ENCODE measurements at regions not wholly inside any gene's neighbourhood (a gene's known extent, or its start where the extent isn't known, plus 50 kb on each side); places are given as distances from the start of the nearest gene placed in this dataset.

- Histone ChIP-seq H3K27me3 (ENCODE audit: control insufficient read depth, insufficient read depth) (no peaks in the 10 kb centered on the region), H3K4me3 (ENCODE audit: low read length) (no peak overlapping the region), H3K9me3 (ENCODE audit: control insufficient read depth, low read length) (no peaks in the 10 kb centered on the region), H3K27ac (ENCODE audit: low read length) (no peak overlapping the region), H3K4me1 (ENCODE audit: control insufficient read depth, insufficient read depth, low read length) (no peaks in the 10 kb centered on the region)
- no peak for ATAC-seq
- no peak for DNase-seq
- 62% methylated on average over 1 of the region's 1 CpG for WGBS
- intact Hi-C loops (cut with DNase I): no loop called here
Measured at GRCh38 chr9:26341545-26341944, 551.1 kb downstream of the CAAP1 start.

GRCh38 chr9:26339796-26340195 is 552.8 kb downstream of the CAAP1 start:
- Histone ChIP-seq H3K27ac (ENCODE audit: low read length) (no peak overlapping the region), H3K4me1 (ENCODE audit: control insufficient read depth, insufficient read depth, low read length) (no peaks in the 10 kb centered on the region), H3K27me3 (ENCODE audit: control insufficient read depth, insufficient read depth) (no peaks in the 10 kb centered on the region), H3K9me3 (ENCODE audit: control insufficient read depth, low read length) (no peaks in the 10 kb centered on the region), H3K4me3 (ENCODE audit: low read length) (no peak overlapping the region)
- ATAC-seq (no peak), DNase-seq (no peak)
- whole genome bisulfite sequencing: 83% methylated on average over 5 of the region's 5 CpGs
- intact Hi-C loops (cut with DNase I): no loop called here

- Histone ChIP-seq H3K4me1 (ENCODE audit: control insufficient read depth, insufficient read depth, low read length) (no peaks in the 10 kb centered on the region), H3K27ac (ENCODE audit: low read length) (no peak overlapping the region), H3K27me3 (ENCODE audit: control insufficient read depth, insufficient read depth) (no peaks in the 10 kb centered on the region), H3K4me3 (ENCODE audit: low read length) (no peak overlapping the region), H3K9me3 (ENCODE audit: control insufficient read depth, low read length) (no peaks in the 10 kb centered on the region)
- intact Hi-C loops (cut with DNase I): no loop called here
- DNase-seq (no peak), ATAC-seq (no peak)
- WGBS: 75% methylated on average over 2 of the region's 2 CpGs
Measured at GRCh38 chr9:26335116-26335515, 557.5 kb downstream of the CAAP1 start.

DNA sequence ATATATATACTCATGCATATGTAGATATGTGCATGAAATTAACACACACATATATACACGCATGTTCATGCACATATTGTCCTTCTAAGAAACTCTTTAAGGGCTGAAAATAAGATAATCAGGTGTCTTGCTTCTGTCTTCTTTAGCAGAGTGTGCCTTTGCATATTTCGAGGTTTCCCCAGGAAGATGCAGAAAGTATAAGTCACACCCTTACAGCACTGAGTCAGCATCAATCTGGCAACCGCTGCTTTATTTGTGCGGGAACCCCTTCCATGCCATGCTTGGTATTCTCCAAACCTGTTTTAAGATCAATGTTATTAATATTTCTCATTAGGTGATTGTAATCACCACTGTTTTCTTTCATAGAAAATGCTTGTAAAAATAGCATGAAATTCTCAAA is 557.9 kb downstream of the CAAP1 start:
- H3K4me3 ChIP-seq (ENCODE audit: low read length): no peak overlapping the region
- ATAC-seq (no peak), DNase-seq (no peak)
- 86% methylated on average over 4 of the region's 4 CpGs for WGBS
- H3K27me3 ChIP-seq (ENCODE audit: control insufficient read depth, insufficient read depth): no peaks in the 10 kb centered on the region
- no peaks in the 10 kb centered on the region for H3K4me1 ChIP-seq (ENCODE audit: control insufficient read depth, insufficient read depth, low read length)
- no peak overlapping the region for H3K27ac ChIP-seq (ENCODE audit: low read length)
- no peaks in the 10 kb centered on the region for H3K9me3 ChIP-seq (ENCODE audit: control insufficient read depth, low read length)
- intact Hi-C loops (cut with DNase I): no loop called here

GRCh38 chr9:26331223-26331622 is 561.4 kb downstream of the CAAP1 start:
- Histone ChIP-seq H3K9me3 (ENCODE audit: control insufficient read depth, low read length) (no peaks in the 10 kb centered on the region), H3K27ac (ENCODE audit: low read length) (no peak overlapping the region), H3K27me3 (ENCODE audit: control insufficient read depth, insufficient read depth) (no peaks in the 10 kb centered on the region), H3K4me1 (ENCODE audit: control insufficient read depth, insufficient read depth, low read length) (no peaks in the 10 kb centered on the region), H3K4me3 (ENCODE audit: low read length) (no peak overlapping the region)
- 92% methylated on average over 3 of the region's 3 CpGs for WGBS
- DNase-seq (no peak), ATAC-seq (no peak)
- intact Hi-C loops (cut with DNase I): no loop called here

DNA sequence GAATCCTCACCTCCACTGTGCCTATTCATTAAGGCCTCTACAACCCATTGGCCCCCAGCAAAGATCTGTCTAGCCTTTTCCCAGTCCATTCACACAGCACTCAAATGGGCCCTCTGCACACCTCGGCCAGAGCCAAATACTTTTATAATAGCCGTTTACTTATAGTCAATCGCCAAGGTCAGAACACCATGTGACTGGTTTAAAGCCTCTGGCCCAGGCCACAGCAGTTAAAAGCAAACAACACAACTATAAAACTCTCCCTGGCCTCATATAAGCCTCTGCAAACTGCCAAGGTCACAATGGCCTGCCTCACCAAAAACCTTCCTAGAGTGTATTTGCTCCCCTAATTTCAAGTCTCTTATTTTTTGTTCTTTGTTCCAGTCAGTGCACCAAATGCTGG is 562.6 kb downstream of the CAAP1 start:
- ATAC-seq: no peak
- WGBS: 82% methylated on average over 3 of the region's 3 CpGs

GRCh38 chr9:26326563-26326962 is 566.0 kb downstream of the CAAP1 start:
- no peaks in the 10 kb centered on the region for H3K27me3 ChIP-seq (ENCODE audit: control insufficient read depth, insufficient read depth)
- WGBS: 3% methylated on average over 3 of the region's 3 CpGs
- H3K9me3 ChIP-seq (ENCODE audit: control insufficient read depth, low read length): no peaks in the 10 kb centered on the region
- no peak overlapping the region for H3K27ac ChIP-seq (ENCODE audit: low read length)
- intact Hi-C loops (cut with DNase I): no loop called here
- no peak for DNase-seq
- H3K4me1 ChIP-seq (ENCODE audit: control insufficient read depth, insufficient read depth, low read length): no peaks in the 10 kb centered on the region
- no peak overlapping the region for H3K4me3 ChIP-seq (ENCODE audit: low read length)
- no peak for ATAC-seq

More for the DNA sequence above, 562.6 kb downstream of the CAAP1 start:
- H3K4me1 ChIP-seq (ENCODE audit: control insufficient read depth, insufficient read depth, low read length): no peaks in the 10 kb centered on the region
- H3K27ac ChIP-seq (ENCODE audit: low read length): no peak overlapping the region
- intact Hi-C loops (cut with DNase I): no loop called here
- H3K27me3 ChIP-seq (ENCODE audit: control insufficient read depth, insufficient read depth): no peaks in the 10 kb centered on the region
- no peak overlapping the region for H3K4me3 ChIP-seq (ENCODE audit: low read length)
- no peaks in the 10 kb centered on the region for H3K9me3 ChIP-seq (ENCODE audit: control insufficient read depth, low read length)
- no peak for DNase-seq

- Histone ChIP-seq H3K4me1 (ENCODE audit: control insufficient read depth, insufficient read depth, low read length) (no peaks in the 10 kb centered on the region), H3K4me3 (ENCODE audit: low read length) (no peak overlapping the region), H3K27me3 (ENCODE audit: control insufficient read depth, insufficient read depth) (no peaks in the 10 kb centered on the region), H3K9me3 (ENCODE audit: control insufficient read depth, low read length) (no peaks in the 10 kb centered on the region), H3K27ac (ENCODE audit: low read length) (no peak overlapping the region)
- ATAC-seq (no peak), DNase-seq (no peak)
- intact Hi-C loops (cut with DNase I): no loop called here
Measured at GRCh38 chr9:26325444-26325829, 567.2 kb downstream of the CAAP1 start.

- no peak for DNase-seq
- no peaks in the 10 kb centered on the region for H3K27me3 ChIP-seq (ENCODE audit: control insufficient read depth, insufficient read depth)
- no peaks in the 10 kb centered on the region for H3K4me1 ChIP-seq (ENCODE audit: control insufficient read depth, insufficient read depth, low read length)
- no peak overlapping the region for H3K4me3 ChIP-seq (ENCODE audit: low read length)
- no peaks in the 10 kb centered on the region for H3K9me3 ChIP-seq (ENCODE audit: control insufficient read depth, low read length)
- intact Hi-C loops (cut with DNase I): no loop called here
- WGBS: 27% methylated on average over 10 of the region's 10 CpGs
- no peak overlapping the region for H3K27ac ChIP-seq (ENCODE audit: low read length)
- ATAC-seq: peak in 1 of 2 donors; percentile 31
Measured at GRCh38 chr9:26324786-26325443, 567.7 kb downstream of the CAAP1 start.

DNA sequence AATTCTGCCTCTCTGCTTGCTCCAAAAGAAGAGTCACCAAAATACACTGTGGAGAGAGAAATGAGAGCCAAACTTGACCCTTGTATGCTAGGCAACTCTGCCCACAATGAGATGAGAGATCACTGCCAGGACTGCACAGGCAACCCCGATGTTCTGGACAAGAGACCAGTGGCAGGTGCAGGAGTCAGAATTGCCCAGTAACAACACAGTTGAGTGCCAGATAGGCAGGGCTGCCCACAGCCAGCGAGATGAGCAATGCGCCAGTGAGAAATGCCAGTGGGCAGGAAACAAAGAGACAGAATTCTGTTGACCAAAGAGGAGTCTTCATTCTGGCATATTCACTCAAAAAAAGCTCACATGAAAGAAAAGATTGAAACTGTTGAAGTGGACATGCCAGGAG is 570.7 kb downstream of the CAAP1 start:
- 82% methylated on average over 3 of the region's 3 CpGs for WGBS
- no peak for DNase-seq
- no peak for ATAC-seq

DNA sequence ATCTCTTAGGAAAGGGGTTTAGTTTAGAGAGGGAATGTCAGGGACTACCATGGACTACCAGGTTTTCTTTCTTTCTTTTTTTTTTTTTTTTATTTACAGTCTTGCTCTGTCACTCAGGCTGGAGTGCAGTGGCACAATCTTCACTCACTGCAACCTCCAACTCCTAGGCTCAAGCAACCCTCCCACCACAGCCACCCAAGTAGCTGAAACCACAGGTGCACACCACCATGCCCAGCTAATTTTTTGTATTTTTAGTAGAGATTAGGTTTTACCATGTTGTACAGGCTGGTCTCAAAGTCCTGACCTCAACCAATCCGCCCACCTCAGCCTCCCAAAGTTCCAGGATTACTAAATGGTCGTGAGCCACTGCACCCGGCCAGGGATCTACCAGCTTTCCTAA is 572.7 kb downstream of the CAAP1 start:
- Histone ChIP-seq H3K27ac (ENCODE audit: low read length) (no peak overlapping the region), H3K27me3 (ENCODE audit: control insufficient read depth, insufficient read depth) (no peaks in the 10 kb centered on the region), H3K4me3 (ENCODE audit: low read length) (no peak overlapping the region), H3K9me3 (ENCODE audit: control insufficient read depth, low read length) (no peaks in the 10 kb centered on the region), H3K4me1 (ENCODE audit: control insufficient read depth, insufficient read depth, low read length) (no peaks in the 10 kb centered on the region)
- DNase-seq (no peak), ATAC-seq (no peak)
- 82% methylated on average over 3 of the region's 3 CpGs for WGBS
- intact Hi-C loops (cut with DNase I): no loop called here

More for the DNA sequence above, 570.7 kb downstream of the CAAP1 start:
- no peaks in the 10 kb centered on the region for H3K4me1 ChIP-seq (ENCODE audit: control insufficient read depth, insufficient read depth, low read length)
- H3K9me3 ChIP-seq (ENCODE audit: control insufficient read depth, low read length): no peaks in the 10 kb centered on the region
- no peak overlapping the region for H3K4me3 ChIP-seq (ENCODE audit: low read length)
- H3K27ac ChIP-seq (ENCODE audit: low read length): no peak overlapping the region
- H3K27me3 ChIP-seq (ENCODE audit: control insufficient read depth, insufficient read depth): no peaks in the 10 kb centered on the region
- intact Hi-C loops (cut with DNase I): no loop called here

DNA sequence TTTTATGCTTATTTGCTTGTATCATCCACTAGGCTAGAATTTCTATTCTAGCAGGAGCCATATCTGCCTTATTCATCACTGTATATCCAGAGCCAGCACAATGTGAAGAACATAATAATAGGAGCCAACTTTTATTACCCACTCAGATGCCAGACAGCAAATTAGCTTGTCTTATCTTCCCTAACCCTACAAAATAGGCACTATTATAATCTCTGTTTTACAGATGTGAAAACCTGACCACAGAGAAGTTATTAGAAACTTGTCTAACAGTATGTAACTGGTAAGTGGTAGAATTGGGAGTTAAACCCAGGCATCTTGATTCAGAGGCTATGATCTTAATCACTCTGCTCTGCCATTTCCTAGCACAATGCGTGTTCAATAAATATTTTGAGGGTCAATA is 579.5 kb downstream of the CAAP1 start:
- intact Hi-C loops (cut with DNase I): no loop called here
- WGBS: 75% methylated on average over 1 of the region's 1 CpG

More for the DNA sequence above, 579.5 kb downstream of the CAAP1 start:
- no peak overlapping the region for H3K27ac ChIP-seq (ENCODE audit: low read length)
- no peaks in the 10 kb centered on the region for H3K9me3 ChIP-seq (ENCODE audit: control insufficient read depth, low read length)
- no peaks in the 10 kb centered on the region for H3K4me1 ChIP-seq (ENCODE audit: control insufficient read depth, insufficient read depth, low read length)
- no peak for DNase-seq
- H3K27me3 ChIP-seq (ENCODE audit: control insufficient read depth, insufficient read depth): no peaks in the 10 kb centered on the region
- no peak overlapping the region for H3K4me3 ChIP-seq (ENCODE audit: low read length)
- no peak for ATAC-seq
